SJSA1 (cell line): ENCODE measurements at regions not wholly inside any gene's neighbourhood (a gene's known extent, or its start where the extent isn't known, plus 50 kb on each side); places are given as distances from the start of the nearest gene placed in this dataset.

Experiments used
- DNase-seq, 2 experiments: peaks; one replicate each; pipeline ENCODE4 v3.0.0-alpha.2; 2015 to 2020; ENCODE audit warnings: low spot score in 2 of 2, low read depth in 1 of 2
- H3K27ac ChIP-seq: fragments of 250-450 bp; sonication (Bioruptor Pico); 2 replicates; pipeline ENCODE4 v1.5.1; 2020; ENCODE audit warnings: mild to moderate bottlenecking, moderate library complexity
- H3K27me3 ChIP-seq: fragments of 250-450 bp; sonication (Bioruptor Pico); replicated peaks from 2 replicates; pipeline ENCODE4 v1.5.1; 2020; ENCODE audit warnings: mild to moderate bottlenecking, moderate library complexity
- H3K36me3 ChIP-seq: fragments of 250-450 bp; sonication (Bioruptor Pico); 2 replicates; pipeline ENCODE4 v1.5.1; 2020; ENCODE audit warnings: mild to moderate bottlenecking
- H3K4me1 ChIP-seq: fragments of 250-450 bp; sonication (Bioruptor Pico); replicated peaks from 2 replicates; pipeline ENCODE4 v1.6.1; 2021; ENCODE audit warnings: mild to moderate bottlenecking
- H3K4me3 ChIP-seq: fragments of 250-450 bp; sonication (Bioruptor Pico); 2 replicates; pipeline ENCODE4 v1.5.1; 2020; ENCODE audit warnings: mild to moderate bottlenecking
- H3K9me3 ChIP-seq: fragments of 250-450 bp; sonication (Bioruptor Pico); replicated peaks from 2 replicates; pipeline ENCODE4 v1.5.1; 2020; ENCODE audit warnings: mild to moderate bottlenecking

GRCh38 chr15:98203872-98204660 is 243.6 kb downstream of the ARRDC4 start:
- no peaks in the 10 kb centered on the region for H3K27me3 ChIP-seq
- DNase-seq: no peak
- H3K27ac ChIP-seq: no peak overlapping the region
- no peaks in the 10 kb centered on the region for H3K4me1 ChIP-seq
- H3K36me3 ChIP-seq: no peaks in the 10 kb centered on the region
- no peak overlapping the region for H3K4me3 ChIP-seq
- H3K9me3 ChIP-seq: no peaks in the 10 kb centered on the region

DNA sequence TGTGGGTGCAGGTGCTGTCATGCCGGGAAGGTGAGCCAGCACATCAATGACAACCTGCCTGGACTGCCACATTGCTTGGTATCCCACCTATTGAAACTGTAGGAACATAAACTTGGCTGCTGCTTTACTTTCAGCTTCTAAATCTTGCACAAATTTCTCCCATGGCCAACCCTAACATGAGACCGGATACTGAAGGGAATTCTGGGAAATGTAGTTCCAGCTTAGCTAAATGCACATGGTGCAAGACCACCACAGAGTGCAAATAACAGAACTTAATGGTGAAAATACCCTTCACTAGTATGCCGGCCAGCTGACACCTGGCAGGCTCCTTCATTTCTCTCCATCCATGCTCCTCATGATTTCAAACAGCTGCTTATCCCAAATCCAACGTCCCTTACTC is 247.4 kb downstream of the ARRDC4 start:
- H3K36me3 ChIP-seq: no peaks in the 10 kb centered on the region
- no peak overlapping the region for H3K27ac ChIP-seq
- H3K27me3 ChIP-seq: no peaks in the 10 kb centered on the region
- no peak overlapping the region for H3K4me3 ChIP-seq
- DNase-seq: no peak
- H3K4me1 ChIP-seq: no peaks in the 10 kb centered on the region
- no peaks in the 10 kb centered on the region for H3K9me3 ChIP-seq

- no peak overlapping the region for H3K27ac ChIP-seq
- H3K36me3 ChIP-seq: no peaks in the 10 kb centered on the region
- no peak for DNase-seq
- no peaks in the 10 kb centered on the region for H3K4me1 ChIP-seq
- H3K4me3 ChIP-seq: no peak overlapping the region
- H3K27me3 ChIP-seq: no peaks in the 10 kb centered on the region
- no peaks in the 10 kb centered on the region for H3K9me3 ChIP-seq
Observed at GRCh38 chr15:98213346-98213979, 253.0 kb downstream of the ARRDC4 start.

- Histone ChIP-seq H3K36me3 (no peaks in the 10 kb centered on the region), H3K9me3 (no peaks in the 10 kb centered on the region), H3K27me3 (no peaks in the 10 kb centered on the region), H3K4me3 (no peak overlapping the region), H3K4me1 (no peaks in the 10 kb centered on the region), H3K27ac (no peak overlapping the region)
- no peak for DNase-seq
Observed at GRCh38 chr15:98216166-98216565, 255.7 kb downstream of the ARRDC4 start.

DNA sequence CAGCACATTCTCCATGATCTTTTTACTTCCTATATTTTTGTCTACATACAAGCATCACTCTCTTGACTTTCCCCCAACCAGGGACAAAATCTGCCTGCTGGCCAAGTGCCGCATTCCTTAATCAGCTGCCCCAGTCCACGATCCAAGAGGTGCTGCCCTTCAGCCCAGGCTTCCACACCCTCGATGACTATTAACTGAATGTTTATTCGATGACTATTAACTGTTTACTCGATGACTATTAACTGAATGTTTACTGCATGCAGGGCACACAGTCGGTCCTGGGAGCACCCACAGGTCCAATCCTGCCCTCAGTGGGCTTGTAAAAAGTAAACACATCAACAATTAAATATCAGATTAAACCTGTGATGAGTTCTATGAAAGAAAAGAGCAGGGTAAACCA is 256.9 kb downstream of the ARRDC4 start:
- no peak overlapping the region for H3K4me3 ChIP-seq

DNA sequence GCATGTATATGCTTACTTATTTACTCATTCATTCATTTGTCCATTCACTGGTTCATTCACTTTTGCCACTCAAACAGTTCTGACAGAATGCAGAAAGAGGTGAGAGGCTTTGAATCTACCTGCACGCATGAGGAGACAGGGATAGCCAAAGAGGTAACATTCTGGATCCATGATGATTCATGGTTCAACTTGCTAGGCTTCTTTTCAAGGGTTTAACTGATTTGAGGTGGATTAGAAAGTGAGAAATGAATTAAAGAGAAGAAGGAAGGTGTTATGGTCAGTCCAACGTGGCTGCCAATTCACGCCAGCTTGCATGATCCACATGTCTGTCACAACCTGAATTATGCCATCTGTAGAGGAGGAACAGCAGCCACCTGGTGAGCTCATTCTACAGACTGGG is 260.6 kb downstream of the ARRDC4 start:
- no peak overlapping the region for H3K27ac ChIP-seq
- 0 out of 2 replicates have a peak, but pooled peaks cover 3% of the 10 kb centered on the region for H3K27me3 ChIP-seq
- H3K4me1 ChIP-seq: no peaks in the 10 kb centered on the region
- no peaks in the 10 kb centered on the region for H3K9me3 ChIP-seq
- H3K36me3 ChIP-seq: no peaks in the 10 kb centered on the region
- DNase-seq: no peak
- H3K4me3 ChIP-seq: no peak overlapping the region

More for the DNA sequence above, 256.9 kb downstream of the ARRDC4 start:
- no peaks in the 10 kb centered on the region for H3K36me3 ChIP-seq
- no peaks in the 10 kb centered on the region for H3K9me3 ChIP-seq
- H3K27ac ChIP-seq: no peak overlapping the region
- DNase-seq: no peak
- no peaks in the 10 kb centered on the region for H3K4me1 ChIP-seq
- no peaks in the 10 kb centered on the region for H3K27me3 ChIP-seq

DNA sequence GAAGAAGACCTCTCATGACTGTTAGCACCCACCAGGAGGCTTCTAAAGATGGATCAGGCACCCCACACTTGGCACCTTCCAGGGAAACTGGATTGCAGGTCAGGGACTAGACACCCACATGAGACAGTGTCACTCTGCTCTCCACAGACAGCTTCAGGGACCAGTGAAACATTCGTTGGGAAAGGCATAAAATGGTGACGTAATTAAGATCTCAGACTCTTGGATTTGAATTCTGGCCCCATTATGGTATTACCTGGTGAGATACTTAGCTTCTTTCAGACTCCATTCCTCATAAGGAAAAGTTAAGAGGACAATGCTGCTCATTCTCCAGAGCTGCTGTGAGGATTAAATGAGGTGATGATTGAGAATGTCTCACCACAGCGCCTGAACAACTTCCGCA is 261.1 kb downstream of the ARRDC4 start:
- Histone ChIP-seq H3K4me3 (no peak overlapping the region), H3K9me3 (no peaks in the 10 kb centered on the region), H3K36me3 (no peaks in the 10 kb centered on the region), H3K4me1 (no peaks in the 10 kb centered on the region), H3K27ac (no peak overlapping the region), H3K27me3 (0 out of 2 replicates have a peak, but pooled peaks cover 3% of the 10 kb centered on the region)
- DNase-seq: no peak

DNA sequence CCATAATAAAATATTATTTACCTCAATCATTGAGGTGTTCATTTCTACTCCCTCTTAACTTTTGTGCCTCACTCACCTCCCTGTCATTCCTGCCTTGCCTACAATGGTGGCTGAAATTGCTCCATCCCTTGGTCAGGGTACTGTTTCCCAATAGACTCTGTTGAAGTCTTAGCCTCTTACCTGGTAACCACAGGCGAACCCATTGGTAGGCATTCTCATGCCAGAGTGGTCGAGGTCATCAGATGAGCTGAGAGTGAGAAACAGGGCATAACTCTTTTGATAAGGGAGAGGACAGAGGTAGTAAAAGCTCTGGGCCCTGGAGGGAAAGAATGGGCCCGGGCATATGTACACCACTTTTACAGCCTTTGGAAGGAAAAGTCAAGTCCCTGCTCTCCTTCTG is 265.6 kb downstream of the ARRDC4 start:
- no peak overlapping the region for H3K27ac ChIP-seq
- H3K4me3 ChIP-seq: no peak overlapping the region
- 0 out of 2 replicates have a peak, but pooled peaks cover 3% of the 10 kb centered on the region for H3K27me3 ChIP-seq
- no peaks in the 10 kb centered on the region for H3K36me3 ChIP-seq
- no peaks in the 10 kb centered on the region for H3K4me1 ChIP-seq
- no peaks in the 10 kb centered on the region for H3K9me3 ChIP-seq
- DNase-seq: no peak

GRCh38 chr15:98226578-98226977 is 266.1 kb downstream of the ARRDC4 start:
- no peak for DNase-seq
- H3K27me3 ChIP-seq: 0 out of 2 replicates have a peak, but pooled peaks cover 3% of the 10 kb centered on the region
- no peak overlapping the region for H3K27ac ChIP-seq
- H3K9me3 ChIP-seq: no peaks in the 10 kb centered on the region
- no peaks in the 10 kb centered on the region for H3K36me3 ChIP-seq
- no peak overlapping the region for H3K4me3 ChIP-seq
- no peaks in the 10 kb centered on the region for H3K4me1 ChIP-seq

- H3K36me3 ChIP-seq: no peaks in the 10 kb centered on the region
- H3K27me3 ChIP-seq: 0 out of 2 replicates have a peak, but pooled peaks cover 3% of the 10 kb centered on the region
- H3K27ac ChIP-seq: no peak overlapping the region
- DNase-seq: no peak
- H3K4me3 ChIP-seq: no peak overlapping the region
- no peaks in the 10 kb centered on the region; the same call in 1 of the 2 replicates for H3K9me3 ChIP-seq
- no peaks in the 10 kb centered on the region for H3K4me1 ChIP-seq
Observed at GRCh38 chr15:98228846-98229245, 268.3 kb downstream of the ARRDC4 start.

DNA sequence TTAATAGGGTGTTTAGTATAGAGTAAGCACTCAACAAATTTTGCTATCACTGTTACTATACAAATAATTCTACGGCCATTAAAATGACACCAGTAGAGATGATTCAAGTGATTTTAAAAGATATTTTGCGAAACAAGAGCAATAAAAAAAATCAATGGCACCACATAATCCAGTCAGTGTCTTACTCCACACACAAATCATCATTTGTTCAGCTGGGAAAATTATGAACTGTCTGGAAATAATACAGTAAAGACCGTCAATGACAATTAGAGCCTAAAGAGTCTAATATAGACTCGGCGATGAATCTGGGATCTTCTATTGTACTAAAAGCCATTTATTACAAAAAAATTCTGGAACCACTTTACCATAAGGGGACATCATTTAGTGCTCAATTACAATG is 270.5 kb downstream of the ARRDC4 start:
- Histone ChIP-seq H3K27ac (no peak overlapping the region), H3K36me3 (no peaks in the 10 kb centered on the region), H3K27me3 (no peaks in the 10 kb centered on the region), H3K4me3 (no peak overlapping the region), H3K9me3 (no peaks in the 10 kb centered on the region; the same call in 1 of the 2 replicates), H3K4me1 (no peaks in the 10 kb centered on the region)
- no peak for DNase-seq

GRCh38 chr15:98231696-98232440 is 271.4 kb downstream of the ARRDC4 start:
- DNase-seq: no peak
- Histone ChIP-seq H3K4me1 (no peaks in the 10 kb centered on the region), H3K9me3 (no peaks in the 10 kb centered on the region; the same call in 1 of the 2 replicates), H3K36me3 (no peaks in the 10 kb centered on the region), H3K27me3 (no peaks in the 10 kb centered on the region), H3K4me3 (no peak overlapping the region), H3K27ac (no peak overlapping the region)

- no peaks in the 10 kb centered on the region; the same call in 1 of the 2 replicates for H3K9me3 ChIP-seq
- H3K4me3 ChIP-seq: no peak overlapping the region
- no peaks in the 10 kb centered on the region for H3K27me3 ChIP-seq
- H3K27ac ChIP-seq: no peak overlapping the region
- no peaks in the 10 kb centered on the region for H3K36me3 ChIP-seq
- no peaks in the 10 kb centered on the region for H3K4me1 ChIP-seq
- no peak for DNase-seq
Observed at GRCh38 chr15:98232761-98233160, 272.3 kb downstream of the ARRDC4 start.

DNA sequence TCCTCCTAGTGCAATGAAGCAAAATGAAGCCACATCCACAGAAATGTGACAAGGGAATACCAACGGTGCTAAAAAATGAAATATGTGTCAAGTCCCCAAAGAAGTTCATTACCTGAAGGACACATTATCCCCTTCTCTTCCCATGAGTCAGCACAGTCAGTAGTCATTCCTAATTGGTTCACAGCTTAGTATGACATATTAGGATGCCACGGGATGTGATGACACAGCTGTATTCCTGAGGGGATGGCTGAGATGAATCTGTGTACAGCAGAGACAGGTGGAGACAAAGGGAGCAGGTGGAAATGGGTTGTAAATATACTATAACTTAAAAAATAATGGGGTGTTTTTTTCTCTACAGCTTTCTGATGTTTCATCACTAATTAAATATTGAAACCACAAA is 273.4 kb downstream of the ARRDC4 start:
- Histone ChIP-seq H3K27me3 (no peaks in the 10 kb centered on the region), H3K36me3 (no peaks in the 10 kb centered on the region), H3K4me1 (no peaks in the 10 kb centered on the region), H3K9me3 (no peaks in the 10 kb centered on the region; the same call in 1 of the 2 replicates), H3K27ac (no peak overlapping the region), H3K4me3 (no peak overlapping the region)
- DNase-seq: no peak
